ENCODE measurements at regions not wholly inside any gene's neighbourhood (a gene's known extent, or its start where the extent isn't known, plus 50 kb on each side); places are given as distances from the start of the nearest gene placed in this dataset.

DNA sequence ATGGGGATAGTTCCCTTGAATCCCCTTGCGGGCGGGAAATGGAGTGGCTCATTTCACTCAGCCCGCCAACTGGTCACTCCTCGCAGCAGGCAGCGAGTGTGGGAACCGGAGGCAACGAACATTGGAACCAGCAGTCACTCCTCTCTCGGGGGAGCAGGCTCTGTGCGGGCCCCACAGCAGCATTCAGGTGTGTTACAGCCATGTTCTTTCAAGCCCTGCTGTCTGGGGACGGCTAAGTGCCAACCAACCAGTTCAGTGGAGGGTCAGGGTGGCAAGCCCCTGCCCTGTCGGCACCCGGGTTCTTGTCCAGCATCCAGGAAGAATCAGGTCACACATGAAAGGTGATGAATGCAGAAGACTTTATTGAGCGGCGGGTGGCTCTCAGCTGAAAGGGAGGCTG is 370.5 kb downstream of the NUF2 start:
- no peak for TF ChIP-seq CTCF (IDR thresholded peaks at IDR 0.05)
- no peak for TF ChIP-seq POLR2A (IDR thresholded peaks at IDR 0.05)

All from heart left ventricle (tissue), 13 donors.